GM20000 (cell line): ENCODE measurements at regions not wholly inside any gene's neighbourhood (a gene's known extent, or its start where the extent isn't known, plus 50 kb on each side); places are given as distances from the start of the nearest gene placed in this dataset.

ENCODE experiments used
- DNase-seq: peaks from one replicate; pipeline ENCODE4 v3.0.0; 2012; ENCODE audit warnings: low spot score
- TF ChIP-seq, protein P1 (sequence below): IDR thresholded peaks from 2 replicates; pipeline ENCODE4 v1.5.1; 2012; ENCODE audit warnings: mild to moderate bottlenecking, control low read depth; ENCODE audit errors: extremely low read depth, missing control alignments

DNA sequence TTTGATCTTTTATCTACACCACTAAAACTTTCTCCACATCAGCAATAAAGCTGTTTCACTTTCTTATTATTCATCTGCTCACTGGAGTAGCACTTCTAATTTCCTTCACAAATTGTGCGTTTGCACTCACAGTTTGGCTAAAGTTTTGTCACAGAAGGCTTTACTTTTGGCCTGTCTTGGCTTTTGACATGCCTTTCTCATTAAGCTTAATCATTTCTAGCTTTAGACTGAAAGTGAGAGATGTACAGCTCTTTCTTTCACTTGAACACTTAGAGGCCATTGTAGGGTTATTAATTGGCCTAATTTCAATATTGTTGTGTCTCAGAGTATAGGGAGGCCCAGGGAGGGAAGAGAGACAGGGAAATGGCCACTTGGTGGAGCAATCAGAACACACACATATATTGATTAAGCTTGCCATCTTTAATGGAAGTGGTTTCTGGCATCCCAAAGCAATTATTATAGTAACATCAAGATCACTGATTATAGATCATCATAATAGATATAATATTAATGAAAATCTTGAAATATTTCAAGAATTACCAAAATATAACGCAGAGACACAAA is 512.5 kb downstream of the ETV1 start:
- TF ChIP-seq, protein P1, sequence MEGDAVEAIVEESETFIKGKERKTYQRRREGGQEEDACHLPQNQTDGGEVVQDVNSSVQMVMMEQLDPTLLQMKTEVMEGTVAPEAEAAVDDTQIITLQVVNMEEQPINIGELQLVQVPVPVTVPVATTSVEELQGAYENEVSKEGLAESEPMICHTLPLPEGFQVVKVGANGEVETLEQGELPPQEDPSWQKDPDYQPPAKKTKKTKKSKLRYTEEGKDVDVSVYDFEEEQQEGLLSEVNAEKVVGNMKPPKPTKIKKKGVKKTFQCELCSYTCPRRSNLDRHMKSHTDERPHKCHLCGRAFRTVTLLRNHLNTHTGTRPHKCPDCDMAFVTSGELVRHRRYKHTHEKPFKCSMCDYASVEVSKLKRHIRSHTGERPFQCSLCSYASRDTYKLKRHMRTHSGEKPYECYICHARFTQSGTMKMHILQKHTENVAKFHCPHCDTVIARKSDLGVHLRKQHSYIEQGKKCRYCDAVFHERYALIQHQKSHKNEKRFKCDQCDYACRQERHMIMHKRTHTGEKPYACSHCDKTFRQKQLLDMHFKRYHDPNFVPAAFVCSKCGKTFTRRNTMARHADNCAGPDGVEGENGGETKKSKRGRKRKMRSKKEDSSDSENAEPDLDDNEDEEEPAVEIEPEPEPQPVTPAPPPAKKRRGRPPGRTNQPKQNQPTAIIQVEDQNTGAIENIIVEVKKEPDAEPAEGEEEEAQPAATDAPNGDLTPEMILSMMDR: no peak
- DNase-seq: no peak

DNA sequence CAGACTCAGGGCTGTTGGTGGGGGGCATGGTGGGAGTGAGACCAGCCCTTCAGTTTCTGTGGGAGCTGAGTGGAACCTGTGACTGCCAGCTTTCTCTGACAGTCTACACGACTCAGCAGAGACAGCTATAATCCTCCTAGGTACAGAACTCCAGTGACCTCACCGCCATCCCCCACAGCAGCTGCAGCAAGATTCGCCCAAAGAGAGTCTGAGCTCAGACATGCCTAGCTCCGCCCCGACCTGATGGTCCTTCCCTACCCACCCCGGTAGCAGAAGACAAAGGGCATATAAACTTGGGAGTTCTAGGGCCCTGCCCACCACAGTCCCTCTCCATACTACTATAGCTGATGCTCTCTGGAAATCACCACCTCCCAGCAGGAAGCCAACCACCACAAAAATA is 500.1 kb downstream of the ETV1 start:
- DNase-seq: no peak
- TF ChIP-seq, protein P1: no peak

DNA sequence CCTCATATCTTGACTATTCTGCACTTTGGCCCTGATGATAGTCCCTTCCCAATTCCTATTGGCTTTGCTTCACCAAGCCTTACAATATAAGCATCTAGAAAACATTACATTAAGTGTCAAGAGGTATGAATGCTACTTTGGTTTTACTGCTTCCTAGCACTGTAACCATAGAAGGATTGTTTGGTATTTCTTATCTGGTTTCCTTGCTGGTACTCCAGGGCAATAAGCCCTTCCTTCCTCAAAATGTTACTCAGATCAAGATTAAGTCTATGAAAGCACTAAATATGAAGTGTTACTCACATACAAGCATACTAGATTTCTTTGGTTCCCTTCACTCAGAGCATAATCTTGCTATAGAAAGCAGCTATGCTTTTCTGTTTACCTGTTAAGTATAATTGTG is 492.5 kb downstream of the ETV1 start:
- TF ChIP-seq, protein P1: no peak
- no peak for DNase-seq

- TF ChIP-seq, protein P1: no peak
- no peak for DNase-seq
These were observed 480.9 kb downstream of the ETV1 start for GRCh38 chr7:13508586-13508985.

- DNase-seq: no peak
- TF ChIP-seq, protein P1: no peak
These were observed 470.7 kb downstream of the ETV1 start for GRCh38 chr7:13518738-13519137.

DNA sequence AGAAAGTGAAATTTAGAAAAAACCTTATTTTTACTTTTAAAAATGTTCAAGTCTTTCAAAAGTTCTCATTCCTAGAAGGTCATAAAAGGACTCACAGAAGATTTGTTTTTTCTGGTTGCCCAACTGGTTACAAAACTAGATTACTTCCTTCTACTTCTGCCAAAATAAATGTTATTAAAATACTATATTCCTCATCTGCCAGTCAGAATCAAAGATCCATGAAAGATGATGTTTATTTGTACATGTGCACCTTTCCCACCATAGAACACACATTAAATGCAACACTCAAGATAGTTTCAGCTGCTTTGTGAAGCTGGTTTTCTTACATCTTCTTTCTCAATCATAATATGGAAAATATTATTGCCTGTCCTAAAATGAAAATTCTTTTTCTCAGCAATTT is 465.4 kb downstream of the ETV1 start:
- no peak for DNase-seq
- TF ChIP-seq, protein P1: no peak

DNA sequence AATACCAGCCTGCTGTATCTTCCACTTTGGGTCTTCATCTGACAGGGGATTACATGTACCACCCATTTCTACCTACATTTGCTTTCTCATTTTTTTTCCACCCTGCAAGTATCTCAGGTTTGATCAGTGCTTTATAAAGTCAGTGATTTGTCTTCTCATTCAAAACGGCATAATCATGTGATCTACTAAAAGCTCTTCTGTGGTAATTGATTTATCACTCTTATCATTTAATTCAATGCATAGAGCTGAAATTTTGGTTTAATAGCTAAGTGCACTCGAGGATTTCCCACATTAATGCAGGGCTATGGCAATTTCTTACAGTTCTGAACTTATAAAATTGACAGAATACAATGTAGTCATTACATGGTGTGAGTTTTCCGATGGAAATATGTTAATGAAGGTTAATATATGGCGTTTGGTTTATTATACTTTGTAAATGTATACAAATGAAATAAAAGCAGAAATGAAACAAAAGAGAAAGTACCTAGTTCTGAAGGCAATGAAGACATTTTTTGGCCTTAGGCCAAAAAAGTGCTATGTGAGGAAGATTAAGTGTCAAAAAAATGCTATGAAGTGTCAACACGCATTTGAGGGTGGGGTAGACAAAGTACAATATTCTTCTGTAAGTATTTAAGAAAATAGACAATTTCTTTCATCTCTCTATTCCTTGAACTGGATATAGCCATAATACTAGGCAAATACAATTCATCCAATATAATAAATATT is 457.3 kb downstream of the ETV1 start:
- no peak for DNase-seq
- TF ChIP-seq, protein P1: no peak
